ENCODE measurements at regions not wholly inside any gene's neighbourhood (a gene's known extent, or its start where the extent isn't known, plus 50 kb on each side); places are given as distances from the start of the nearest gene placed in this dataset.

- no peaks in the 10 kb centered on the region for H3K27me3 ChIP-seq
- H3K9me2 ChIP-seq (replicated peaks; ENCODE audit: insufficient read depth): no peaks in the 10 kb centered on the region
- H4K20me1 ChIP-seq (ENCODE audit: insufficient read depth, poor library complexity, severe bottlenecking): no peaks in the 10 kb centered on the region
- no peak overlapping the region for H2AFZ ChIP-seq
- no peaks in the 10 kb centered on the region for H3K9me3 ChIP-seq (ENCODE audit: low read depth)
- no peaks in the 10 kb centered on the region for H3K79me2 ChIP-seq
- H3K36me3 ChIP-seq (replicated peaks; ENCODE audit: insufficient read depth, low read depth): no peaks in the 10 kb centered on the region
- TF ChIP-seq EZH2 (IDR thresholded peaks at IDR 0.05; ENCODE audit: borderline replicate concordance): no peak
- TF ChIP-seq CTCF (IDR thresholded peaks at IDR 0.05; ENCODE audit: poor library complexity): no peak
- no peak for TF ChIP-seq EZH2phosphoT487 (IDR thresholded peaks at IDR 0.05; ENCODE audit: low read depth, severe bottlenecking, unreplicated experiment)
- no peak overlapping the region for H3K4me2 ChIP-seq
- H3K4me1 ChIP-seq (ENCODE audit: insufficient read depth): no peaks in the 10 kb centered on the region
- H3K27ac ChIP-seq: no peak overlapping the region
- 85% methylated on average over 5 of the region's 5 CpGs for WGBS (ENCODE audit: low lambda C conversion rate, missing lambda C conversion rate)
- no peak for DNase-seq (ENCODE audit: low spot score)
- no peak overlapping the region for H3K4me3 ChIP-seq
Observed at GRCh38 chr5:110150199-110150598, 460.5 kb downstream of the MAN2A1 start.

- Histone ChIP-seq H2AFZ (no peak overlapping the region), H3K27me3 (no peaks in the 10 kb centered on the region), H3K9me2 (replicated peaks; ENCODE audit: insufficient read depth) (no peaks in the 10 kb centered on the region), H3K79me2 (no peaks in the 10 kb centered on the region), H3K4me1 (ENCODE audit: insufficient read depth) (no peaks in the 10 kb centered on the region), H3K4me2 (no peak overlapping the region), H3K36me3 (replicated peaks; ENCODE audit: insufficient read depth, low read depth) (no peaks in the 10 kb centered on the region), H4K20me1 (ENCODE audit: insufficient read depth, poor library complexity, severe bottlenecking) (no peaks in the 10 kb centered on the region), H3K27ac (no peak overlapping the region), H3K9me3 (ENCODE audit: low read depth) (no peaks in the 10 kb centered on the region), H3K4me3 (no peak overlapping the region)
- 90% methylated on average over 1 of the region's 1 CpG for WGBS (ENCODE audit: low lambda C conversion rate, missing lambda C conversion rate)
- TF ChIP-seq EZH2phosphoT487 (IDR thresholded peaks at IDR 0.05; ENCODE audit: low read depth, severe bottlenecking, unreplicated experiment) (no peak), CTCF (IDR thresholded peaks at IDR 0.05; ENCODE audit: poor library complexity) (no peak), EZH2 (IDR thresholded peaks at IDR 0.05; ENCODE audit: borderline replicate concordance) (no peak)
- DNase-seq (ENCODE audit: low spot score): no peak
Observed at GRCh38 chr5:110159202-110159601, 469.5 kb downstream of the MAN2A1 start.

- Histone ChIP-seq H3K27ac (no peak overlapping the region), H4K20me1 (ENCODE audit: insufficient read depth, poor library complexity, severe bottlenecking) (no peaks in the 10 kb centered on the region), H3K4me2 (no peak overlapping the region), H3K36me3 (replicated peaks; ENCODE audit: insufficient read depth, low read depth) (no peaks in the 10 kb centered on the region), H3K79me2 (no peaks in the 10 kb centered on the region), H3K27me3 (no peaks in the 10 kb centered on the region), H2AFZ (no peak overlapping the region), H3K9me3 (ENCODE audit: low read depth) (no peaks in the 10 kb centered on the region), H3K9me2 (replicated peaks; ENCODE audit: insufficient read depth) (no peaks in the 10 kb centered on the region), H3K4me1 (ENCODE audit: insufficient read depth) (no peaks in the 10 kb centered on the region), H3K4me3 (no peak overlapping the region)
- no peak for TF ChIP-seq EZH2 (IDR thresholded peaks at IDR 0.05; ENCODE audit: borderline replicate concordance)
- no peak for TF ChIP-seq CTCF (IDR thresholded peaks at IDR 0.05; ENCODE audit: poor library complexity)
- no peak for TF ChIP-seq EZH2phosphoT487 (IDR thresholded peaks at IDR 0.05; ENCODE audit: low read depth, severe bottlenecking, unreplicated experiment)
- DNase-seq (ENCODE audit: low spot score): no peak
- 76% methylated on average over 2 of the region's 2 CpGs for WGBS (ENCODE audit: low lambda C conversion rate, missing lambda C conversion rate)
Observed at GRCh38 chr5:110161162-110161561, 471.4 kb downstream of the MAN2A1 start.

GRCh38 chr5:110165366-110165765 is 475.6 kb downstream of the MAN2A1 start:
- Histone ChIP-seq H3K4me2 (no peak overlapping the region), H2AFZ (no peak overlapping the region), H3K79me2 (no peaks in the 10 kb centered on the region), H3K27me3 (no peaks in the 10 kb centered on the region), H4K20me1 (ENCODE audit: insufficient read depth, poor library complexity, severe bottlenecking) (no peaks in the 10 kb centered on the region), H3K9me2 (replicated peaks; ENCODE audit: insufficient read depth) (no peaks in the 10 kb centered on the region), H3K4me1 (ENCODE audit: insufficient read depth) (no peaks in the 10 kb centered on the region), H3K9me3 (ENCODE audit: low read depth) (no peaks in the 10 kb centered on the region), H3K36me3 (replicated peaks; ENCODE audit: insufficient read depth, low read depth) (no peaks in the 10 kb centered on the region), H3K4me3 (no peak overlapping the region), H3K27ac (no peak overlapping the region)
- no peak for DNase-seq (ENCODE audit: low spot score)
- no peak for TF ChIP-seq EZH2 (IDR thresholded peaks at IDR 0.05; ENCODE audit: borderline replicate concordance)
- TF ChIP-seq EZH2phosphoT487 (IDR thresholded peaks at IDR 0.05; ENCODE audit: low read depth, severe bottlenecking, unreplicated experiment): no peak
- no peak for TF ChIP-seq CTCF (IDR thresholded peaks at IDR 0.05; ENCODE audit: poor library complexity)

Data from hepatocyte (in vitro differentiated cells).